CD1c-positive myeloid dendritic cell (primary cell): ENCODE measurements at regions not wholly inside any gene's neighbourhood (a gene's known extent, or its start where the extent isn't known, plus 50 kb on each side); places are given as distances from the start of the nearest gene placed in this dataset.
"Not testable (repeated sequence)": the region's sequence is repeated elsewhere in the genome, so short reads cannot be mapped to it uniquely, and the experiment has no call there.

Experiments
- DNase-seq: peaks from one replicate; pipeline ENCODE4 v3.0.0-alpha.2; 2016; ENCODE audit errors: extremely low spot score

GRCh38 chr13:82606008-82606407 is 1276.3 kb downstream of the SLITRK1 start:
- DNase-seq = no peak

GRCh38 chr13:82597747-82598146 is 1284.5 kb downstream of the SLITRK1 start:
- DNase-seq = no peak

- DNase-seq = no peak
These were observed 1289.0 kb downstream of the SLITRK1 start for GRCh38 chr13:82593239-82593638.

- no peak for DNase-seq
These were observed 1310.6 kb downstream of the SLITRK1 start for GRCh38 chr13:82571653-82572052.

GRCh38 chr13:82569581-82569980 is 1312.7 kb downstream of the SLITRK1 start:
- no peak for DNase-seq

GRCh38 chr13:82566864-82567263 is 1315.4 kb downstream of the SLITRK1 start:
- no peak for DNase-seq

- no peak for DNase-seq
These were observed 1317.1 kb downstream of the SLITRK1 start for GRCh38 chr13:82565201-82565600.

- no peak for DNase-seq
These were observed 1321.4 kb downstream of the SLITRK1 start for GRCh38 chr13:82560889-82561288.

- no peak for DNase-seq
These were observed 1359.4 kb downstream of the SLITRK1 start for GRCh38 chr13:82522872-82523271.

GRCh38 chr13:82506805-82507414 is 1375.4 kb downstream of the SLITRK1 start:
- DNase-seq = no peak

- DNase-seq = no peak
These were observed 1380.4 kb downstream of the SLITRK1 start for GRCh38 chr13:82501834-82502233.

- DNase-seq = no peak
These were observed 1401.9 kb downstream of the SLITRK1 start for GRCh38 chr13:82480415-82480814.

GRCh38 chr13:82477436-82477835 is 1404.8 kb downstream of the SLITRK1 start:
- no peak for DNase-seq

- DNase-seq = no peak
These were observed 1414.6 kb downstream of the SLITRK1 start for GRCh38 chr13:82467626-82468025.

GRCh38 chr13:82459575-82459974 is 1422.7 kb downstream of the SLITRK1 start:
- not testable (repeated sequence) for DNase-seq

GRCh38 chr13:82458169-82458568 is 1424.1 kb downstream of the SLITRK1 start:
- no peak for DNase-seq

- DNase-seq = not testable (repeated sequence)
These were observed 1424.7 kb downstream of the SLITRK1 start for GRCh38 chr13:82457548-82457947.

- no peak for DNase-seq
These were observed 1434.7 kb downstream of the SLITRK1 start for GRCh38 chr13:82447416-82448077.

GRCh38 chr13:82439159-82439904 is 1442.9 kb downstream of the SLITRK1 start:
- no peak for DNase-seq

- DNase-seq = no peak
These were observed 1444.0 kb downstream of the SLITRK1 start for GRCh38 chr13:82438320-82438719.

- no peak for DNase-seq
These were observed 1446.1 kb downstream of the SLITRK1 start for GRCh38 chr13:82436099-82436585.

GRCh38 chr13:82432949-82433348 is 1449.3 kb downstream of the SLITRK1 start:
- no peak for DNase-seq

- no peak for DNase-seq
These were observed 1469.5 kb downstream of the SLITRK1 start for GRCh38 chr13:82412749-82413148.
